NT2/D1 (cell line): ENCODE measurements at regions not wholly inside any gene's neighbourhood (a gene's known extent, or its start where the extent isn't known, plus 50 kb on each side); places are given as distances from the start of the nearest gene placed in this dataset.
A peak's percentile ranks its signal among the peaks of the same experiment; 100 is the strongest.

Source experiments
- DNase-seq: peaks from one replicate; pipeline ENCODE4 v3.0.0-alpha.2; 2011; ENCODE audit warnings: low read depth, low spot score
- H3K27me3 ChIP-seq: 2 replicates; pipeline ENCODE4 v1.6.0; 2011; ENCODE audit warnings: mild to moderate bottlenecking; ENCODE audit not compliant: insufficient read length, insufficient read depth
- H3K36me3 ChIP-seq: 2 replicates; pipeline ENCODE4 v1.6.1; 2011; ENCODE audit warnings: mild to moderate bottlenecking, low read length, mixed read lengths; ENCODE audit not compliant: insufficient read depth, insufficient read length
- H3K4me1 ChIP-seq: 2 replicates; pipeline ENCODE4 v1.5.1; 2011; ENCODE audit not compliant: insufficient read depth, insufficient read length
- H3K4me3 ChIP-seq: 2 replicates; pipeline ENCODE4 v1.5.1; 2011; ENCODE audit warnings: low read depth; ENCODE audit not compliant: insufficient read length
- H3K9ac ChIP-seq: 2 replicates; pipeline ENCODE4 v1.6.0; 2011; ENCODE audit warnings: low read depth; ENCODE audit not compliant: insufficient read length
- H3K9me3 ChIP-seq: 2 replicates; pipeline ENCODE4 v1.5.1; 2011; ENCODE audit warnings: mild to moderate bottlenecking, low read length; ENCODE audit not compliant: insufficient read depth
- SUZ12 ChIP-seq: IDR thresholded peaks from 2 replicates; pipeline ENCODE4 v1.6.1; 2011; ENCODE audit not compliant: insufficient read length, insufficient read depth; ENCODE audit errors: extremely low read depth
- YY1 ChIP-seq: IDR thresholded peaks from 2 replicates; pipeline ENCODE4 v1.6.1; 2011; ENCODE audit not compliant: insufficient read length, insufficient read depth
- ZNF274 ChIP-seq: IDR thresholded peaks from 2 replicates; pipeline ENCODE4 v1.6.1; 2011; ENCODE audit warnings: mild to moderate bottlenecking, low read depth, low read length

- TF ChIP-seq SUZ12 (no peak), ZNF274 (no peak), YY1 (no peak)
- Histone ChIP-seq H3K27me3 (no peaks in the 10 kb centered on the region), H3K36me3 (no peaks in the 10 kb centered on the region), H3K4me1 (no peaks in the 10 kb centered on the region), H3K9ac (no peak overlapping the region), H3K9me3 (peaks cover 22% of the 10 kb centered on the region), H3K4me3 (no peak overlapping the region)
- DNase-seq: no peak
Observed at GRCh38 chr2:147686365-147686764, 158.5 kb upstream of the ACVR2A start.

GRCh38 chr2:147684903-147685302 lies 159.9 kb upstream of the ACVR2A start:
- Histone ChIP-seq H3K9me3 (peaks cover 22% of the 10 kb centered on the region), H3K9ac (no peak overlapping the region), H3K36me3 (no peaks in the 10 kb centered on the region), H3K27me3 (no peaks in the 10 kb centered on the region), H3K4me3 (no peak overlapping the region), H3K4me1 (no peaks in the 10 kb centered on the region)
- TF ChIP-seq SUZ12: no peak
- TF ChIP-seq YY1: no peak
- no peak for TF ChIP-seq ZNF274
- DNase-seq: no peak

- no peak for TF ChIP-seq ZNF274
- no peak for TF ChIP-seq YY1
- TF ChIP-seq SUZ12: no peak
- Histone ChIP-seq H3K9ac (no peak overlapping the region), H3K4me3 (no peak overlapping the region), H3K9me3 (peaks cover 22% of the 10 kb centered on the region), H3K4me1 (no peaks in the 10 kb centered on the region), H3K36me3 (no peaks in the 10 kb centered on the region), H3K27me3 (no peaks in the 10 kb centered on the region)
- peak; percentile 6 for DNase-seq
Observed at GRCh38 chr2:147683380-147683779, 161.4 kb upstream of the ACVR2A start.

GRCh38 chr2:147681093-147681492 lies 163.7 kb upstream of the ACVR2A start:
- peaks cover 5% of the 10 kb centered on the region; the same call in 1 of the 2 replicates for H3K9me3 ChIP-seq
- H3K36me3 ChIP-seq: no peaks in the 10 kb centered on the region
- TF ChIP-seq SUZ12: no peak
- no peak for TF ChIP-seq ZNF274
- TF ChIP-seq YY1: no peak
- H3K4me3 ChIP-seq: no peak overlapping the region
- no peak overlapping the region for H3K9ac ChIP-seq
- no peak for DNase-seq
- H3K4me1 ChIP-seq: no peaks in the 10 kb centered on the region
- no peaks in the 10 kb centered on the region for H3K27me3 ChIP-seq

GRCh38 chr2:147679955-147680531 lies 164.8 kb upstream of the ACVR2A start:
- H3K4me1 ChIP-seq: no peaks in the 10 kb centered on the region
- no peak for DNase-seq
- no peak overlapping the region for H3K9ac ChIP-seq
- TF ChIP-seq YY1: no peak
- TF ChIP-seq ZNF274: no peak
- TF ChIP-seq SUZ12: no peak
- H3K36me3 ChIP-seq: no peaks in the 10 kb centered on the region
- no peaks in the 10 kb centered on the region for H3K27me3 ChIP-seq
- no peaks in the 10 kb centered on the region for H3K9me3 ChIP-seq
- no peak overlapping the region for H3K4me3 ChIP-seq

GRCh38 chr2:147679191-147679954 lies 165.5 kb upstream of the ACVR2A start:
- no peak overlapping the region for H3K9ac ChIP-seq
- no peaks in the 10 kb centered on the region for H3K9me3 ChIP-seq
- no peaks in the 10 kb centered on the region for H3K4me1 ChIP-seq
- no peak overlapping the region for H3K4me3 ChIP-seq
- TF ChIP-seq ZNF274 (no peak), YY1 (no peak)
- no peaks in the 10 kb centered on the region for H3K36me3 ChIP-seq
- H3K27me3 ChIP-seq: no peaks in the 10 kb centered on the region
- DNase-seq: no peak

- Histone ChIP-seq H3K4me3 (no peak overlapping the region), H3K9me3 (no peaks in the 10 kb centered on the region), H3K9ac (no peak overlapping the region), H3K27me3 (no peaks in the 10 kb centered on the region), H3K4me1 (no peaks in the 10 kb centered on the region), H3K36me3 (no peaks in the 10 kb centered on the region)
- DNase-seq: no peak
- TF ChIP-seq ZNF274: no peak
- no peak for TF ChIP-seq YY1
- no peak for TF ChIP-seq SUZ12
Observed at GRCh38 chr2:147665105-147665504, 179.7 kb upstream of the ACVR2A start.
